ENCODE measurements at regions not wholly inside any gene's neighbourhood (a gene's known extent, or its start where the extent isn't known, plus 50 kb on each side); places are given as distances from the start of the nearest gene placed in this dataset.

DNA sequence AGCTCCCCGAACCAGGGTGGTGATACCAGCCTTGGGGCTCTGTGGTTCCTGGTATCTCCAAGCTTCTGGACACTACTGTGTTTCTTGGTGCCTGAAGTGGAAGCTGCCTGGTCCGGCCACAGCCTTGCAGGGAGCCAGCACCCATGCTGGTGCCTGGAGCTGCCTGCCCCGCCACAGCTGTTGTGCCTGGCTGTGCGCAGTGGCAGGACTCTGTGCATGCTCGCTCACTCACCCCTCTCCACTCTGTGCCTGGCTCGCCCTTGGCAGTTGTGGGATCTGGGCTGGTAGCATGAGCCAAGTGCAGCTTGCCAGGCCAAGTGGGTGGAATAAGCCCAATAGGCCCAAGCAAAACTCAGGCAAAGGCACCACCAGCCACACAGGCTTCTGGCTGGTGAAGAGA is 1225.3 kb downstream of the SLITRK5 start:
- H3K9me3 ChIP-seq (ENCODE audit: control insufficient read depth, low read length), result no peaks in the 10 kb centered on the region
- no peak overlapping the region for H2AFZ ChIP-seq
- no peaks in the 10 kb centered on the region for H3K36me3 ChIP-seq (ENCODE audit: control insufficient read depth, insufficient read depth, low read length)
- no peaks in the 10 kb centered on the region for H3K27me3 ChIP-seq (ENCODE audit: control insufficient read depth, insufficient read depth, low read length)
- no peak overlapping the region for H3K27ac ChIP-seq
- H3K9ac ChIP-seq, result no peak overlapping the region
- H3K4me1 ChIP-seq, result no peaks in the 10 kb centered on the region
- no peak overlapping the region for H3K4me3 ChIP-seq (ENCODE audit: low read depth, low read length)
- no peak for TF ChIP-seq CTCF (IDR thresholded peaks at IDR 0.05)
- H3K79me2 ChIP-seq, result no peaks in the 10 kb centered on the region
- no peak overlapping the region for H3K4me2 ChIP-seq (ENCODE audit: low read length)

DNA sequence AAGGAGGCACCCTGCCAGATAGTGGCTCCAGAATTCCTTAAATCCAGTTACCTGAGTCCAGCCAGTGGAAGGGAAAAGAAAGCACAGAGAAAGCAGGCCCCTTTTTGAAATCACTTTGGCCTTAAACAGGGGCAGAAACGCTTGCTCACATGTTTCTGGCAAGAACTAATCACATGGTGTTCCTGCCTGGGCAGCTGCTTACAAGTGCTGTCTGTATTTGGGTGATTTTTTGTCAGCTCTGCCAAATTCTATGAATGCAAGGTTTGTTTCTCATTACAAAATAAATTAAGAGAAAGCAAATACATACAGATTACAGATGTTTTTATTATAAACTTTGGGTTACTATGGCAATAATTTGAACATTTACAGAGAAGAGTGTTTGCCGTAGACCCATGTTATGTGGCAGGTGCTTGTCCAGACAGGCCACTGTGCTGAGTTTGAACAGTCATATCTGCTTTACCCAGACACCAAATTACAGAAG is 1237.8 kb downstream of the SLITRK5 start:
- Histone ChIP-seq H3K9ac (no peak overlapping the region), H3K4me3 (ENCODE audit: low read depth, low read length) (no peak overlapping the region), H3K9me3 (ENCODE audit: control insufficient read depth, low read length) (no peaks in the 10 kb centered on the region), H3K4me2 (ENCODE audit: low read length) (no peak overlapping the region), H3K4me1 (no peaks in the 10 kb centered on the region), H2AFZ (no peak overlapping the region), H3K27ac (no peak overlapping the region), H3K27me3 (ENCODE audit: control insufficient read depth, insufficient read depth, low read length) (no peaks in the 10 kb centered on the region), H3K36me3 (ENCODE audit: control insufficient read depth, insufficient read depth, low read length) (no peaks in the 10 kb centered on the region), H3K79me2 (no peaks in the 10 kb centered on the region)
- no peak for TF ChIP-seq CTCF (IDR thresholded peaks at IDR 0.05)

- H3K4me1 ChIP-seq, result no peaks in the 10 kb centered on the region
- H3K4me2 ChIP-seq (ENCODE audit: low read length), result no peak overlapping the region
- H3K79me2 ChIP-seq, result no peaks in the 10 kb centered on the region
- H3K9ac ChIP-seq, result no peak overlapping the region
- H3K9me3 ChIP-seq (ENCODE audit: control insufficient read depth, low read length), result no peaks in the 10 kb centered on the region
- no peak for TF ChIP-seq CTCF (IDR thresholded peaks at IDR 0.05)
- no peak overlapping the region for H3K4me3 ChIP-seq (ENCODE audit: low read depth, low read length)
- H3K36me3 ChIP-seq (ENCODE audit: control insufficient read depth, insufficient read depth, low read length), result no peaks in the 10 kb centered on the region
- no peak overlapping the region for H3K27ac ChIP-seq
- no peaks in the 10 kb centered on the region for H3K27me3 ChIP-seq (ENCODE audit: control insufficient read depth, insufficient read depth, low read length)
- H2AFZ ChIP-seq, result no peak overlapping the region
Measured at GRCh38 chr13:88919970-88920628, 1248.9 kb downstream of the SLITRK5 start.

DNA sequence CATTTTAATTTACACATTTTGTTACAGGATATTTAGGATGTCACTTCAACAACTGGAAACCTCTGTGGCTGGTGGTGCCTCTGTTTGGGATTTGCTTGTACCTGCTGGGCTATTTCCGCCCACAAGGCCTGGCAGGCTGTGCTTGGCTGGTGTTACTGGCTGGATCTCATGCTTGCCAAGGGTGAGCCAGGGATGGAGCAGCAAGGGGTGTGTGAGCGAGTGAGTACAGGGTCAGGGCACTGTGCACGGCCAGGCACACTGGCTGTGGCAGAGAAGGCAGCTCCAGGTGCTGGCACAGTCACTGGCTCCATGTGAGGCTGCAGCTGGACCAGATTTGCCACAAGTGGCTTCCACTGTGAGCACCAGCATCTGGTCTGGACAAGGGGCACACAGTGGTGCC is 1254.8 kb downstream of the SLITRK5 start:
- H3K4me2 ChIP-seq (ENCODE audit: low read length), result no peak overlapping the region
- no peak overlapping the region for H3K9ac ChIP-seq
- TF ChIP-seq CTCF (IDR thresholded peaks at IDR 0.05), result no peak
- H3K4me1 ChIP-seq, result no peaks in the 10 kb centered on the region
- no peak overlapping the region for H2AFZ ChIP-seq
- no peak overlapping the region for H3K27ac ChIP-seq
- no peaks in the 10 kb centered on the region for H3K27me3 ChIP-seq (ENCODE audit: control insufficient read depth, insufficient read depth, low read length)
- no peaks in the 10 kb centered on the region for H3K79me2 ChIP-seq
- no peak overlapping the region for H3K4me3 ChIP-seq (ENCODE audit: low read depth, low read length)
- H3K9me3 ChIP-seq (ENCODE audit: control insufficient read depth, low read length), result no peaks in the 10 kb centered on the region
- no peaks in the 10 kb centered on the region for H3K36me3 ChIP-seq (ENCODE audit: control insufficient read depth, insufficient read depth, low read length)

- no peaks in the 10 kb centered on the region for H3K36me3 ChIP-seq (ENCODE audit: control insufficient read depth, insufficient read depth, low read length)
- H3K9me3 ChIP-seq (ENCODE audit: control insufficient read depth, low read length), result no peaks in the 10 kb centered on the region
- no peaks in the 10 kb centered on the region for H3K79me2 ChIP-seq
- H3K4me1 ChIP-seq, result no peaks in the 10 kb centered on the region
- H3K27ac ChIP-seq, result no peak overlapping the region
- H3K4me3 ChIP-seq (ENCODE audit: low read depth, low read length), result no peak overlapping the region
- no peak overlapping the region for H3K4me2 ChIP-seq (ENCODE audit: low read length)
- H3K27me3 ChIP-seq (ENCODE audit: control insufficient read depth, insufficient read depth, low read length), result no peaks in the 10 kb centered on the region
- no peak overlapping the region for H3K9ac ChIP-seq
- no peak overlapping the region for H2AFZ ChIP-seq
- TF ChIP-seq CTCF (IDR thresholded peaks at IDR 0.05), result no peak
Measured at GRCh38 chr13:88926890-88927502, 1255.8 kb downstream of the SLITRK5 start.

All from parathyroid adenoma (tissue), 2 donors.